PC-3 (cell line): ENCODE measurements at regions not wholly inside any gene's neighbourhood (a gene's known extent, or its start where the extent isn't known, plus 50 kb on each side); places are given as distances from the start of the nearest gene placed in this dataset.

Experiments used
- ATAC-seq: fragments of 200-7000 bp; cut with Tn5 transposase; 2 replicates; pipeline ENCODE4 v1.9.1; 2020; ENCODE audit warnings: mild to moderate bottlenecking, moderate library complexity
- BruUV-seq: library from RNA; stranded (reverse); fragments of 400-500 nt; replicated peaks from 2 replicates; lab custom pipeline; 2021; lab: Mats Ljungman, UMichigan
- CTCF ChIA-PET: fragments of 300-600 bp; sonication (Branson Sonifier 250); formaldehyde crosslinking; loops from one replicate; lab custom pipeline; 2022; ENCODE audit warnings: antibody characterized with exemption; lab: Charles Lee
- POLR2A ChIA-PET: fragments of 300-600 bp; sonication (Branson Sonifier 250); formaldehyde crosslinking; loops from one replicate; lab custom pipeline; 2022; ENCODE audit warnings: antibody characterized with exemption; ENCODE audit not compliant: unreplicated experiment; lab: Charles Lee
- DNase-seq: peaks from one replicate; pipeline ENCODE4 v3.0.0-alpha.2; 2015
- H2AFZ ChIP-seq: fragments of 300-600 bp; sonication (generic); 2 replicates; pipeline ENCODE4 v1.6.0; 2016; ENCODE audit warnings: antibody characterized with exemption, low read length
- H3F3A ChIP-seq: fragments of 300-600 bp; sonication (generic); one replicate; pipeline ENCODE4 v1.6.0; 2017; ENCODE audit warnings: antibody characterized with exemption, low read length, control low read depth, mild to moderate bottlenecking; ENCODE audit not compliant: unreplicated experiment
- H3K27ac ChIP-seq: fragments of 300-600 bp; sonication (generic); 2 replicates; pipeline ENCODE4 v1.5.1; 2016; ENCODE audit warnings: mild to moderate bottlenecking, low read length
- H3K27me3 ChIP-seq: fragments of 300-600 bp; sonication (generic); 2 replicates; pipeline ENCODE4 v1.6.1; 2016; ENCODE audit warnings: low read length, mixed read lengths
- H3K36me3 ChIP-seq: fragments of 300-600 bp; sonication (generic); 2 replicates; pipeline ENCODE4 v1.6.1; 2016; ENCODE audit warnings: low read depth, mixed run types, low read length, mixed read lengths
- H3K4me1 ChIP-seq: fragments of 300-600 bp; sonication (generic); 2 replicates; pipeline ENCODE4 v1.5.1; 2016; ENCODE audit warnings: low read length; ENCODE audit not compliant: insufficient read depth
- H3K4me2 ChIP-seq: fragments of 300-600 bp; sonication (generic); 2 replicates; pipeline ENCODE4 v1.6.0; 2016; ENCODE audit warnings: low read length
- H3K4me3 ChIP-seq: fragments of 300-600 bp; sonication (generic); 2 replicates; pipeline ENCODE4 v1.5.1; 2016; ENCODE audit warnings: mild to moderate bottlenecking, low read length, mixed read lengths
- H3K79me2 ChIP-seq: fragments of 300-600 bp; sonication (generic); 2 replicates; pipeline ENCODE4 v1.6.1; 2017; ENCODE audit warnings: low read length, mixed read lengths
- H3K9ac ChIP-seq: fragments of 300-600 bp; sonication (generic); 2 replicates; pipeline ENCODE4 v1.6.0; 2016; ENCODE audit warnings: mild to moderate bottlenecking, low read length
- H3K9me2 ChIP-seq: fragments of 300-600 bp; sonication (generic); replicated peaks from 2 replicates; pipeline ENCODE4 v1.6.1; 2016; ENCODE audit warnings: mixed run types, low read length, mixed read lengths
- H3K9me3 ChIP-seq: fragments of 300-600 bp; sonication (generic); 2 replicates; pipeline ENCODE4 v1.6.1; 2016; ENCODE audit warnings: low read length, mixed read lengths
- H4K20me1 ChIP-seq: fragments of 300-600 bp; sonication (generic); 2 replicates; pipeline ENCODE4 v1.6.1; 2016; ENCODE audit warnings: low read length, mixed read lengths
- CTCF ChIP-seq: fragments of 300-600 bp; sonication (generic); conservative IDR thresholded peaks from 2 replicates; pipeline ENCODE4 v1.5.1; 2017; ENCODE audit warnings: antibody characterized with exemption, low read depth, mild to moderate bottlenecking, low read length
- EZH2 ChIP-seq: fragments of 300-600 bp; sonication (generic); IDR thresholded peaks from one replicate; pipeline ENCODE4 v1.6.1; 2017; ENCODE audit warnings: antibody characterized with exemption, mild to moderate bottlenecking, low read length; ENCODE audit not compliant: unreplicated experiment
- EZH2phosphoT487 ChIP-seq: fragments of 300-600 bp; sonication (generic); IDR thresholded peaks from 2 replicates; pipeline ENCODE4 v1.6.1; 2018; ENCODE audit warnings: mild to moderate bottlenecking, antibody characterized with exemption, low read length, borderline replicate concordance
- intact Hi-C: fragments of 100-400 bp; cut with micrococcal nuclease; formaldehyde crosslinking; loops from 2 replicates; pipeline ENCODE4 v1.9.0; 2023

- ATAC-seq (no peak), DNase-seq (no peak)
- ChIA-PET POLR2A (interaction anchor here (0.6 kb wide), 1 partner anchor 218 kb away, joined by 3 read pairs; no protein-coding TSS in a partner anchor), CTCF (interaction anchor here (0.6 to 0.7 kb wide), 2 partner anchors 103 to 466 kb away, joined by 3 read pairs; no protein-coding TSS in a partner anchor)
- no peaks in the 10 kb centered on the region for H3F3A ChIP-seq
- no peak overlapping the region for H3K4me3 ChIP-seq
- H3K36me3 ChIP-seq, result no peaks in the 10 kb centered on the region
- H3K4me2 ChIP-seq, result no peak overlapping the region
- H4K20me1 ChIP-seq, result no peaks in the 10 kb centered on the region
- H3K9me3 ChIP-seq, result no peaks in the 10 kb centered on the region
- H3K27ac ChIP-seq, result no peak overlapping the region
- no peak overlapping the region for H3K9ac ChIP-seq
- no peaks in the 10 kb centered on the region for H3K79me2 ChIP-seq
- no TSS peak for BruUV-seq
- no peak for TF ChIP-seq EZH2
- no peak for TF ChIP-seq EZH2phosphoT487
- TF ChIP-seq CTCF, result no peak
- H3K4me1 ChIP-seq, result peaks cover 18% of the 10 kb centered on the region
- no peaks in the 10 kb centered on the region for H3K9me2 ChIP-seq
- H2AFZ ChIP-seq, result no peak overlapping the region
- H3K27me3 ChIP-seq, result no peaks in the 10 kb centered on the region
- intact Hi-C loops, result loop anchor here (5.0 to 10.0 kb wide), 3 partner anchors 182 to 483 kb away; no protein-coding TSS in a partner anchor
These were observed 309.7 kb downstream of the ALDH8A1 start for GRCh38 chr6:134640229-134640628.

DNA sequence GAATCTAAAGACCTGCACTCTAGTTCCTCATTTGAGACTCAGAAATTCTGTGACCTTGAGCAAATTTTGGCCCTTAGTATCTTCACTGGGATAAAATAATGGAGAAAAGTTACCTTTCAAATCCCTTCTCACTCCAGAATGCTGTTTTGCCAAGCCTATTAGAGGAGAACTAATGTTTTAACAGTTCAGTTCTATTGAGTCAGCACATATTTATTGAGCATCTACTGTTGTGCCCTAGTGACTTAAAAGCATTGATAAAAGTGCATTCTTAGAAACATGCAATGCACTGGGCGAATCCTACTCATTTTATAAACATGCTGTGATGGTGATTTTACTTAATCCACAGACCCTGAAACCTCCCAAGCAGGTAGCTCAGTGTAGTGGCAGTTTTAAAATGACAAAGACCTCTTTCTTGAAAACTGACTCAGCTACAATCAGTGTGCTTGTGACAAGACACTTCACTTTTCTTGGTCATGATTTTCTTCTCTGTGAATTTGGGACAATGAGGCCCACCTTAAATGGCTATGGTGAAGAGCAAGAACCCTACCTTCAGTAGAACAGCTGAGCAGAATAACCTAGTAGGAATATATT is 312.0 kb downstream of the ALDH8A1 start:
- Histone ChIP-seq H3K4me2 (no peak overlapping the region), H3K27me3 (no peaks in the 10 kb centered on the region), H3K9ac (no peak overlapping the region), H3K79me2 (no peaks in the 10 kb centered on the region), H3K36me3 (no peaks in the 10 kb centered on the region), H3F3A (no peaks in the 10 kb centered on the region), H3K27ac (no peak overlapping the region), H2AFZ (no peak overlapping the region), H3K4me1 (0 out of 2 replicates have a peak, but pooled peaks cover 5% of the 10 kb centered on the region), H3K4me3 (no peak overlapping the region), H3K9me3 (no peaks in the 10 kb centered on the region), H3K9me2 (no peaks in the 10 kb centered on the region), H4K20me1 (no peaks in the 10 kb centered on the region)
- ATAC-seq, result no peak
- intact Hi-C loops, result no loop called here
- TF ChIP-seq CTCF, result no peak
- TF ChIP-seq EZH2, result no peak
- TF ChIP-seq EZH2phosphoT487, result no peak
- DNase-seq, result no peak
- ChIA-PET POLR2A (no interaction called here), CTCF (no interaction called here)
- BruUV-seq, result no TSS peak

GRCh38 chr6:134637282-134637681 is 312.6 kb downstream of the ALDH8A1 start:
- no peak overlapping the region for H3K9ac ChIP-seq
- DNase-seq (no peak), ATAC-seq (no peak)
- no peaks in the 10 kb centered on the region for H3K9me3 ChIP-seq
- intact Hi-C loops, result no loop called here
- H3K9me2 ChIP-seq, result no peaks in the 10 kb centered on the region
- no TSS peak for BruUV-seq
- ChIA-PET CTCF (interaction anchor here (0.7 kb wide), 1 partner anchor 208 kb away, joined by 3 read pairs; no protein-coding TSS in a partner anchor), POLR2A (no interaction called here)
- H3K4me2 ChIP-seq, result no peak overlapping the region
- no peaks in the 10 kb centered on the region for H3K36me3 ChIP-seq
- H3K79me2 ChIP-seq, result no peaks in the 10 kb centered on the region
- H3K27me3 ChIP-seq, result no peaks in the 10 kb centered on the region
- no peak overlapping the region for H2AFZ ChIP-seq
- H3F3A ChIP-seq, result no peaks in the 10 kb centered on the region
- no peak overlapping the region for H3K27ac ChIP-seq
- no peak overlapping the region for H3K4me3 ChIP-seq
- no peak for TF ChIP-seq CTCF
- TF ChIP-seq EZH2, result no peak
- TF ChIP-seq EZH2phosphoT487, result no peak
- no peaks in the 10 kb centered on the region for H4K20me1 ChIP-seq
- H3K4me1 ChIP-seq, result 0 out of 2 replicates have a peak, but pooled peaks cover 5% of the 10 kb centered on the region
